NCI-H2081 (cell line): ENCODE measurements at regions not wholly inside any gene's neighbourhood (a gene's known extent, or its start where the extent isn't known, plus 50 kb on each side); places are given as distances from the start of the nearest gene placed in this dataset.
"Not testable (repeated sequence)": the region's sequence is repeated elsewhere in the genome, so short reads cannot be mapped to it uniquely, and the experiment has no call there.

Experiments
- DNase-seq, 2 experiments: peaks; one replicate each; lab custom pipeline; 2025; lab: John Stamatoyannopoulos, UW

DNA sequence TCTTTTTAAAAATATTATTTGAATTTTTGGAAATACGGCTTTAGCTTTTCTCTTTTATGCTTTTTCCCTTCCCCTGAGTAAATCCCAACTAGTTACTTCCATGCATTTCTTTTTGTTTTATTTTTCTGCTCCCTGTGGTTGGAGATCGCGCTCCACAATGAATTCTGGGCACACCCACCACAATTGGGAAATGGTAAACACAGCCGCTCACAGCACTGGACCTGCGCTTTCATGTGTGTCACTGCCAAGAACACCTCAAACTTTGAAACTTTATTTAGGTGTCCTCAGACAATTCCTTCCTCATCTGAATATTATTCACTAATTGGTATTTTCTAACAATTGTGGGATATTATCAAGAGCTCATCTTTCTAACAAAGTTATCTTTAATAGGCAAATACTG lies 82.8 kb upstream of the TMEM18 start:
- no peak for DNase-seq

DNA sequence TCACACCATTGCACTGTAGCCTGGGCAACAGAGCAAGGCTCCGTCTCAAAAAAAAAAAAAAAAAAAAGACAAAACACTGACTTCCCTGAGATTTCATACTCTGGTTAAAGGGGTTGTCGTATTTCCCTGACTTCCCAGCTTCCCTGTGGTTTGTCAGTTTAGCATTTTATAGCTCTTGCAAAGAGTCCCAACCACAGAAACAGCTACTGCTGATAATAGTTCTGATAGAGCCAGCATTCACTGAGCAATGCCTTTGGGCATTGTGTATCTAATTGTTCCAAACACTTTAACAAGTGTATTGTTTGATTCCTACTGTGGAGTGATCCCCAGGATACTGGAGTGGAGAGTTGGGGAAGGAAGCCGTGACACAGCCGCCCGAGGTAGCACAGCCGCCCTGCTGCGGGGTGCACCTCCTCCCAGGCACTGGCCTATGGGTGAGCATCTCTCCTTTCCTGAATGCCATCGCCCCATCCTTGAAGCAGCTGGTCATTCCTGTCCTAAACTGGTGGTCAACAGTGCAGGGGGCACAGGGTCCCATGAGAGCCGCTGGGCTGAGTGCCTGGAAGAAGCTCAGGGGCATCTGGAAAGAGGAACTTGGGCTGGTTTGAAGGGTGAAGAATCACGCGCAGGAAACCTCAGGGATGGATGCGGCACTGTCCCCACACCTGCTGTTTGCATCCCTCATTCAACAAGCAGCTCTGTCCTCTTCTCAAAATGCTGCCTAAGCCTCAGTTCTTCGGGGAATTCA lies 81.0 kb upstream of the TMEM18 start:
- DNase-seq, result no peak

DNA sequence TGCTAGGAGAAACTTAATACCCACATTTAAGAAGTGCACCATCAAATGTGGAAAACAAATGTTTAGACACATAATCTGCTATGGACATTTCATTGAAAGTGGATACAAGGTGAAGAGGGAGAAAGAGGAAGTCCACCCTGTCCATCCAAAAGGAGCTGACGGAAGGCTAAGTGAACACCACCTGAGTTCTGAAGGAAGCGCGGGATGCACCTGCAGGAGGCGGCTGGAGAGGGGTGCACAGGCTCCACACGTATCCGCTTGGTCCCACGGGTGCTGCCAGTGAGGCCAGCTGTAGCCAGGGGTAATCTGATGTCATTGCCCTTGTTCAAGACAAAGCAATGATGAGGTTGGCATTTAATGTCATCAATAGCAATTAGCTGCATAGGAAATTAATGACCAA lies 75.9 kb upstream of the TMEM18 start:
- no peak for DNase-seq

DNA sequence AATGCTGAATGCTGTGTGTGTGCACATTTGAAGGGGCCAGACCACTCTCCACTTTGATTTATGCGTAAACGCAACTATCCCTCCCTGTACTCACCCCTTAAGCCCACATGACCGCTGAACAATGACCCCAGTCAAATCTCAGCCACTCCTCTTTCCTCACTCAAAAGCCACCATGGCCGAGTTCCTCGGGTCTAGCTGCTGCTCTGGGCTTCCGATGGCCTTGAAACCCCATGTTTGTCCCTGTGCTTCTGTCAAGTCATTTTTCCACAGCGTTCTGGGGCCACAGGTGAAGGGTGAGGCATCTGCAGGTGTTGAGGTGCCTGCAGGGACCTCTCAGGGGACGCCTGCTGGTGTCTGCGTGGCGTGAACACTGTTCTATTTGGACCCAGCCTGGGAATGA lies 74.3 kb upstream of the TMEM18 start:
- no peak for DNase-seq

DNA sequence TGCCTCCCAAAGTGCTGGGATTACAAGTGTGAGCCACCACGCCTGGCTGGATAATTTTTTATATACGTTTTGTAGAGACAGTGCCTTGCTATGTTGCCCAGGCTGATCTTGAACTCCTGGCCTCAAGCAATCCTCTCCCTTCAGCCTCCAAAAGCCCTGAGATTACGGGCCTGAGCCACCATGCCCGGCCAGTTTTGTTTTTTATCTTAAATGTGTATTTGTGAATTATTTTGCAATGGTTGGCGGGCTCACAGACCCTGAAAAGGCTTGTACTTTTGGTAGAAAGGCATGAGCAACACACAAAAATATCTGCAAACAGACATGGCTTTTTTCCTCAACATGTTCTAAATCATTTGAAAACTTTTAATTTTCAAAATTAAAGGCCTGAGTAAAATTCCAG lies 73.4 kb upstream of the TMEM18 start:
- DNase-seq, result no peak

DNA sequence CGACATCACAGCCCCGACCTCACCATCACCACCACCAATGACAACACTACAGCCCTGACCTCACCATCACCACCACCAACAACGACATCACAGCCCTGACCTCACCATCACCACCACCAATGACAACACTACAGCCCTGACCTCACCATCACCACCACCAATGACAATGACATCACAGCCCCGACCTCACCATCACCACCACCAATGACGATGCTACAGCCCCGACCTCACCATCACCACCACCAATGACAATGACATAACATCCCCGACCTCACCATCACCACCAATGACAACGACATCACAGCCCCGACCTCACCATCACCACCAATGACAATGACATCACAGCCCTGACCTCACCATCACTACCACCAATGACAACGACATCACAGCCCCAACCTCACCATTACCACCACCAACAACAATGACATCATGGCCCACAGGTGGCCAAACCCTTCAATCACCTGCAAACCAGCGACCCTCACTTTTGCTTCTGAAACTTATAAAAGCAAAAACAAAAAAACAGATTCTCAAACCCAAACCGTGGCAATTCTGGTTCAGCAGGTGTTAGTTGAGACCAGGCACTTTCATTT lies 70.7 kb upstream of the TMEM18 start:
- DNase-seq, result no peak

DNA sequence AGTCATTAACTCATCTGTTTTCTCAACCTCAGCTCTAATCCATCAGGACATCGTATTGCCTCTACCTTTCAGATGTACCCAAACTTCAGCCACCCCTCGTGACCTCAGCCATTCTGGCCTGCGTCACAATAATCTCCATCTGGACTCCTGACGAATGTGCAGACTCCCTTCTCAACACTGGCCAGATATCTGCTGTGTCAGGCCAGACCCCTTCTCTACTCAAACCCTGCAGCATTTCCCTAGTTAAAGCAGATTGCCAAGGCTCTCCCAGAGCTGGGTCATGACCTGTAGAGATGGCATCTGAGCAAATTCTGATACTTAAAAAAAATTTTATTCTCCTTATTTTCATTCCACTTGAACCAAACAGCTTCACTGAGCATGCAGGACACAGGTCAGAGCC lies 69.5 kb upstream of the TMEM18 start:
- no peak for DNase-seq

DNA sequence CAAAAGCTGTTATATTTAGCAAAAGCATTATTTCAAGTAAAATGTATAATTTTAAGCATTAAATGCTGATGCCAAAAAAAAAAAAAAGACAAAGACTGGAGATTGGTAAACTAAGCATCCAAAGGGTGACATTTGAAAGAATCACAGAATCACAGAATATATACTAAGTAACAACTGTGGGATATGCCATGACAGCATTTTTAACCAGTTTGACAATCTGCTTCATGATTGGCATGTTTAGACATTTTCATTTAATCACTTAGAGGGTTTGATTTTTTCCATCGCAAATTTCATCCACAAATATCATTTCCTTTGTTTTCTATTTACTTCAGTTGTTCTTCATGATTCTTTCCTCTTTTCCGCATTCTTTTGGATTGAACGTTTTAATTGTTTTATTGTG lies 66.9 kb upstream of the TMEM18 start:
- DNase-seq, result no peak

DNA sequence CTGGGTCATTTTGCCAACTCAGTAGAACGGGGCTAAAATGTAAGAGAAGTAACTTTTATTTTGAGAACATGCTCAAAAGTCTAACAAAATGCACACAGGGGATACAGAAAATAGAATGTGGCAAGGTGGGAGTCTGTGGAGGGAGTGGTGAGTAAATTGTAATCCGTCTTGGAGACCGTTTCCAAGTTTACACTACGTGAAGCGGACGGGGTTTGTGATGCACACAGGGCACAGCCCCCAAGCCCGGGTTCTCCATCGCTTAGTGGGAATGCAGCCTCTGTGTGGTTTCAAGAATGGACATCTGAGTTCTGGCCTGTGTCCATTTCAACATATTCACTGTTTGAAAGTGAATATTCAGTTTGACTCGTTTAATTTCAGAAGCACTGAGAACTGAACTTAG lies 65.0 kb upstream of the TMEM18 start:
- DNase-seq, result no peak

DNA sequence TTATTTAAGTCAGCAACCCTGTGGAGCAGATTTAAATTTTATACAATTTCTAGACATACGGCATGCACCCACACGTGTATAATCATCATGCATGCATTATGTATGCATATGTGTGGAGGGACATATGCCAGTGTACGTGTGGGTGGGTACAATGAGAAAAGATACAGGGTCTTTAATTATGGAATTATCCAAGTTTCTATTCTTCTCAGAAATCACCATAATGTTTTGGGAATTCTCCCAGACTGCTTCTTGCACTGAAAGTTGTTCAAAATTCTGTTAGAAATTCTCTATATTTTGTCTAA lies 63.9 kb upstream of the TMEM18 start:
- DNase-seq, result no peak

DNA sequence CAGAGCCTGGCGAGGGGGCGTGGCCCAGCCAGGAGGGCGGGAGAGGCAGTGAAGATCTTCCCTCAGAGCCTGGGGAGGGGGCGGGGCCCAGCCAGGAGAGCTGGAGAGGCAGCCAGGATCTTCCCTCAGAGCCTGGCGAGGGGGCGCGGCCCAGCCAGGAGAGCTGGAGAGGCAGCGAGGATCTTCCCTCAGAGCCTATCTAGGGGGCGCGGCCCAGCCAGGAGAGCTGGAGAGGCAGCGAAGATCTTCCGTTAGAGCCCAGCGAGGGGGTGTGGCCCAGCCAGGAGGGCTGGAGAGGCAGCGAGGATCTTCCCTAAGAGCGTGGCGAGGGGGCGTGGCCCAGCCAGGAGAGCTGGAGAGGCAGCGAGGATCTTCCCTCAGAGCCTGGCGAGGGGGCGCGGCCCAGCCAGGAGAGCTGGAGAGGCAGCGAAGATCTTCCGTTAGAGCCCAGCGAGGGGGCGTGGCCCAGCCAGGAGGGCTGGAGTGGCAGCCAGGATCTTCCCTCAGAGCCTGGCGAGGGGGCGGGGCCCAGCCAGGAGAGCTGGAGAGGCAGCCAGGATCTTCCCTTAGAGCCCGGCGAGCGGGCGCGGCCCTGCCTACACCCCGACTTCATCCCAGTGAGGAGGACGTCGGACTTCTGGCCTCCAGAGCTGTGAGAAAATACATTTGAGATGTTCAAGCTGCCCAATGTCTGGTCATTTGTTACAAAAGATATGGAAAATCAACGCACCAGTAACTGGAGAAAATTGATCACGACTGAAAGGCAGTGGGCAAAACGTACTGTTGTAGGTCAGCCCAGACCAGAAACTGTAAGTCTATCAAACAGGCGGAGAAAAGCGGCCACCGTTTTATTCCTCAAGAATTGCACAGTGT lies 63.4 kb upstream of the TMEM18 start:
- peak; percentile 80 to 85 for DNase-seq

DNA sequence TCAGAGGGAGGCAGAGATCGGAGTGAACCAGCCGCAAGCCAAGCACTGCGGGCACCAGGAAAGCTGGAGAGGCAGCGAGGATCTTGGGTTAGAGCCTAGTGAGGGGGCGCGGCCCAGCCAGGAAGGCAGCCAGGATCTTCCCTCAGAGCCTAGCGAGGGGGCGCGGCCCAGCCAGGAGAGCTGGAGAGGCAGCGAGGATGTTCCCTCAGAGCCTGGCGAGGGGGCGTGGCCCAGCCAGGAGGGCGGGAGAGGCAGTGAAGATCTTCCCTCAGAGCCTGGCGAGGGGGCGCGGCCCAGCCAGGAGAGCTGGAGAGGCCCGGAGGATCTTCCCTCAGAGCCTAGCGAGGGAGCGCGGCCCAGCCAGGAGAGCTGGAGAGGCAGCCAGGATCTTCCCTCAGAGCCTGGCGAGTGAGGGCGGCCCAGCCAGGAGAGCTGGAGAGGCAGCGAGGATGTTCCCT lies 62.7 kb upstream of the TMEM18 start:
- DNase-seq, result not testable (repeated sequence)

DNA sequence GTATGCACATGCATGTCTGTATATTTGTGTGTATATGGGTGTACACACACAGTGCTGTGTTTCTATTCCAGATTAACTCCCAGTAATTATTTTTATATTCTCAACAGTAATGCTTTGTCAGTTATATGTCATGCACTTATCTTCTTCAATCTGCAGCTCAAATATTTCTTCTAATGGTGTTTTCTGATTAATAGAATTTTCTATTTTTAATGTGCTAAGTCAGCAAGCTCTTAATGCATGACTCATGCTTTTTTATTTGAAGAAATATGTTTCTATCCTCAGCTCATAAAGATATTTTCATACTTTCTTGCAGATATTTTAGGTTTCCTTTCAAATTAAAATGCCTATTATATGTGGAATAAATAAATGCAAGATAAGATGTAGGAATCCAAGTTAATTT lies 59.7 kb upstream of the TMEM18 start:
- no peak for DNase-seq

DNA sequence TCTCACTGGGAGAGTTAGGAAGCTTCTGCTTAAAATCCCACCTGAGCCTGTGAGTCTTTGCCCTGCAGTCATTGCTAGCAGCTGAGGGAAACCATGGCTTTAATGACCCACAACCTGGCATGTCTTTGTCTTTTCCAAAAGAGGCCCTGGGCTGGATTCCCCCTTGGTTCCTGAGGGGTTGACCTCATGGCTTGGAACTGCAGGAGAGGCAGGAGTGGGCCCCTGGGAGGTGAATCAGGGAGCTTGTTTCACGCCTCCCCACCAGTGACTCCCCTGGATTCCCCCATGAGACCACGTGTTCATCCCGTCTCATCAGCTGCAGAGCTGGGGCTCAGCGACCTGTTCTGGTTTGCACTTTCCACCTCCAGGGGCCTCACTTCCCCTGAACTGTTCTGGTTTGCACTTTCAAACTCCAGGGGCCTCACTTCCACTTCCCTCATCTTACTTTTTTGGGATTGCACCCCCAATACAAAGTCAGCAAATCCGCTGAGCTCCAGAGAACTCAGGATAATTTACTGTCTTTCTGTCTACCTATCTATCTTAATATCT lies 58.5 kb upstream of the TMEM18 start:
- DNase-seq, result no peak

DNA sequence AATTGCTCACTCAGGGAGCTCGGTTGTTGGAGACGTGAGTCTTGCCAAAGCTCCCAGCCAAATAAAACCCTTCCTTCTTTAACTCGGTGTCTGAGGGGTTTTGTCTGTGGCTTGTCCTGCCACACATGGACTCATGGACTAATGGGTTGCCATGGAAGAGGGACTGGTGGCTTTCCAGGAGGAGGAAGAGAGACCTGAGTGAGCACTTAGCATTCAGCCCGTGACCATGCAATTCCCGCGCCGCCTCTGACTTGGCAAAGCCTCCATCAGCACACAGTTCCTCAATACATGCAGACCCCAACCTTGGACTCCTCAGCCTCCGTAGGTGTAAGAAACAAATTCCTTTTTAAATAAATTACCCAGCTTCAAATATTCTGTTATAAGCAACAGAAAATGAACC lies 57.3 kb upstream of the TMEM18 start:
- no peak for DNase-seq

DNA sequence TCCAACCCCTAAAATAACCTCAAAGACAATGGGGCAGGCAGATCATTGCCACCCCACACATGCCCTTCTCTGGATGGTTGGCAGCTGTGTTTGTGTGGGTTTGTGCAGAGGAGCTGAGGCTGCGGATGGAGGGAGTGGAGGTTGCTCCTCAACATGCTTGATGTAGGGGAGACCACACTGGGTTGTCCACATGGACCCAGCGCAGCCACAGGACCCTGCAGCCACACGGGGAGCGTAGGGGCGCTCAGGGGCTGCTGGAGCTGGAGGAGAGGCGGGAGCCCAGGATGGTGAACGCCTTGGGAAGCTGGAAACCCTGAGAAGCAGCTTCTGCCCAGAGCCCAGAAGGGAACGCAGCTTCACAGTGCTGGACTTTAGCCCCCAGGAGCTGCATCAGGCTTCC lies 56.3 kb upstream of the TMEM18 start:
- no peak for DNase-seq

DNA sequence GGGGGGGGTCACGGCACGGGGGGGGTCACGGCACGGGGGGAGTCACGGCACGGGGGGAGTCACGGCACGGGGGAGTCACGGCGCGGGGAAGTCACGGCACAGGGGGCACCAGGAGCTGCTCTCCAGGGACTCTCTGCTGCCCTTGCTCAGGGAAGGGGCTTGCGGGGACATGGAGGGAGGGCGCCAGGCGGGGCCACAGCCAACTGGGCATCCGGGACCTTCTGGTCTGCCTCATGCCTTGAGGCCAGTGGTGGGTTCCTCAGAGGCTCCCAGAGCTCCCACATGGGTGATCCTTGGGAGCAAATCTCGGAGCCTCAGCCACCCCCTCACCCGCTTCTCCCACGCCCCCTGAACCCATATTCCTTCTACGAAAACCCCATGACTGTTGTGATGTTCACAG lies 55.8 kb upstream of the TMEM18 start:
- no peak for DNase-seq

DNA sequence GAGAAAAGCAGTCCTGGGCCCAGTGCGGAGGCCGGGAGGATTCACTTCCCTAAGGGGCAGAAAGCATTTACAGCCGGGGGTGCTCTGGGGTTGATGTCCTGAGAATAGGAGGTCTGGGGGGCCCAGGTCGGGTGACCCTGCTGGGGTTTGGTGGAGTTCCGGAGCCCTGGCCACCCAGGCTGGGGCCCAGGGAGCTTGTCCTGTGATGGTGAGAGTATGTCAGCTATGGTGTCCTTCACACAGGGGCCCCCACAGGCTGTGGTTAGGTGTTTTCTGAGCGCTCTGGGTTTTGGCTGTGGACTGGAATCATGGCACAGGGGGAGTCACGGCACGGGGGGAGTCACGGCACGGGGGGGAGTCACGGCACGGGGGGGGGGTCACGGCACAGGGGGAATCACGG lies 54.5 kb upstream of the TMEM18 start:
- no peak for DNase-seq

DNA sequence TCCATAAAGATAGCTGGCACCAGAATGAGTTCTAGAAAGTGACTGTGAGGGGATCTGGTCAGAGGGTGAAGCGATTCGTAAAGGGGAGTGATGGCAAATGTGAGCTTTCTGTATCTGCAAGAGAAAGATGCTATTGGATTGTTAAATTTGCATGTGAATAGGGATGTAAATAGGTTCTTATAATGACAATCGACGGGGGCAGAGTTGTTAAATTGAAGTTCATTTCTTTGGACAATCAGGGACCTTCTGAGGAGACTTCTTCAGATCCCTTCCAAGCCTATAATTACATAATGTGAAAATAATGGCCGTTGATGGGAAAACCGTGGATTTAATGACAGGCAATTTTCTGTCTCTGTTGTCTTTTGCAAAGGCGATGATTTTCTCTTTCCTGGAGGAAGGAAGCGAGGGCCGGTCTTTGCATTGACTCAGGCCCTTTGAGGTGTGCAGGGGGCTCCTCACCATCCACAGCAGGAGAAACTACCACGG lies 52.2 kb upstream of the TMEM18 start:
- DNase-seq, result peak in 1 of 2 experiments; percentile 53

DNA sequence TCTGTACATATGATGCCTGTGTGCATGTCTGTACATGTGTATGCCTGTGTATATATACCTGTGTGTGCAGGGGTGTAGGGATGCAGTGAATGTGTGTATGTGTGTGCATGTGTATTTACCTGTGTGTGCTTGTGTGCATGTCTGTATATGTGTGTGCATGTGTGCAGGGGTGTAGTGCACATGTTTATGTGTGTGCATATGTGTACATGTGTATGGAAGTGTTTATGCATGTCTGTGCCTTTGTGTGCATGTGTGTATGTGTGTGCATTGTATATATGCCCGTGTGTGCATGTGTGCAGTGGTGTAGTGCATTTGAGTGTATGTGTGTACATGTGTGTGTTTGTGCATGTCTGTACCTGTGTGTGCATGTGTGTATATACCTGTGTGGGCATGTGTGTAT lies 51.0 kb upstream of the TMEM18 start:
- DNase-seq, result no peak

DNA sequence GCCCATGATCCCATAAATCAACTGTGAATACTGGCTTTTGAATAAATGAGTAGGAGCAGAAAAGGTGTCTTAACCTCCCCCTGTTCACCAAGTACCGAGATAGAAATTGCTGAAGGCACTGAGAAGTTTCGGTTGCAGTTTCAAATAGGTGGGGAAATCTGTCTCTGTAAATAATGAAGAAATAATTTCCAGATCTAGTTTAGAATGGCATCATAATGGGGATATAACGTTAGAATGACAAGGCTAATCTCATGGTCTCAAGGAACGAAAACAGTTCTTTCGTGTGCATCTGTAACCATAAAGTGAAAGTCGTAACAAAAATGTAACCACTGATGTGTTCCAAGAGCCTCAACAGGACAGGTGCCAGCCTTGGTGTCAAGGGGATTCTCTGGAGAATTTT lies 49.9 kb upstream of the TMEM18 start:
- DNase-seq, result no peak
